Fibroblast of lung (primary cell): ENCODE measurements at regions not wholly inside any gene's neighbourhood (a gene's known extent, or its start where the extent isn't known, plus 50 kb on each side); places are given as distances from the start of the nearest gene placed in this dataset.

ENCODE experiments used
- DNase-seq, 2 donors: peaks; one replicate each; pipeline versions ENCODE4 v3.0.0 to v3.0.0-alpha.2; 2010; ENCODE audit warnings: low read depth in 2 of 2
- H2AFZ ChIP-seq: 2 replicates; pipeline ENCODE4 v1.5.1; 2012; ENCODE audit warnings: low read length, control low read depth, inconsistent platforms
- H3K27ac ChIP-seq: 2 replicates; pipeline ENCODE4 v1.5.1; 2011; ENCODE audit warnings: low read length, control low read depth; ENCODE audit not compliant: insufficient read depth
- H3K27me3 ChIP-seq: 2 replicates; pipeline ENCODE4 v1.5.1; 2011; ENCODE audit warnings: mild to moderate bottlenecking, low read length; ENCODE audit not compliant: control insufficient read depth, insufficient read depth
- H3K36me3 ChIP-seq: 2 replicates; pipeline ENCODE4 v1.5.1; 2011; ENCODE audit warnings: low read length; ENCODE audit not compliant: control insufficient read depth, insufficient read depth
- H3K4me1 ChIP-seq: 2 replicates; pipeline ENCODE4 v1.5.1; 2011; ENCODE audit warnings: low read length; ENCODE audit not compliant: control insufficient read depth, insufficient read depth; ENCODE audit errors: extremely low read depth
- H3K4me2 ChIP-seq: 2 replicates; pipeline ENCODE4 v1.5.1; 2011; ENCODE audit warnings: low read length, control low read depth; ENCODE audit not compliant: insufficient read depth; ENCODE audit errors: extremely low read depth
- H3K4me3 ChIP-seq, 4 experiments: fragments of 200-600 bp in 1 of 4; sonication (generic) in 1 of 4; replicated peaks in 1 of 4; 2 replicates each; pipeline ENCODE4 v1.5.1; 2011 to 2016; ENCODE audit warnings: low read length in 4 of 4, low read depth in 3 of 4, mild to moderate bottlenecking in 3 of 4, control low read depth in 2 of 4, inconsistent platforms in 1 of 4, mixed read lengths in 1 of 4; ENCODE audit not compliant: insufficient read depth in 1 of 4; ENCODE audit errors: control extremely low read depth in 1 of 4
- H3K79me2 ChIP-seq: 2 replicates; pipeline ENCODE4 v1.5.1; 2012; ENCODE audit warnings: mild to moderate bottlenecking, low read length, inconsistent platforms; ENCODE audit not compliant: control insufficient read depth, insufficient read depth
- H3K9ac ChIP-seq: 2 replicates; pipeline ENCODE4 v1.5.1; 2011; ENCODE audit warnings: mild to moderate bottlenecking, low read length, control low read depth; ENCODE audit not compliant: insufficient read depth
- H3K9me3 ChIP-seq: 2 replicates; pipeline ENCODE4 v1.5.1; 2012; ENCODE audit warnings: low read depth, low read length; ENCODE audit not compliant: control insufficient read depth, insufficient read depth
- H4K20me1 ChIP-seq: 2 replicates; pipeline ENCODE4 v1.5.1; 2011; ENCODE audit warnings: low read length; ENCODE audit not compliant: control insufficient read depth, insufficient read depth; ENCODE audit errors: extremely low read depth
- EZH2 ChIP-seq: IDR thresholded peaks from 2 replicates; pipeline ENCODE4 v1.5.1; 2012; ENCODE audit warnings: low read length, control low read depth, mild to moderate bottlenecking; ENCODE audit errors: missing control alignments
- TF ChIP-seq, protein P1 (sequence below), 2 donors: IDR thresholded peaks in 1 of 2; conservative IDR thresholded peaks in 1 of 2; 1 replicate in 1 of 2; 2 replicates in 1 of 2; pipeline ENCODE4 v1.5.1; 2011 to 2012; ENCODE audit warnings: low read length in 2 of 2, control low read depth in 1 of 2, inconsistent platforms in 1 of 2, low read depth in 1 of 2, mild to moderate bottlenecking in 1 of 2

GRCh38 chr7:70870349-70870748 is 261.6 kb upstream of the GALNT17 start:
- no peak for TF ChIP-seq EZH2
- TF ChIP-seq, protein P1, sequence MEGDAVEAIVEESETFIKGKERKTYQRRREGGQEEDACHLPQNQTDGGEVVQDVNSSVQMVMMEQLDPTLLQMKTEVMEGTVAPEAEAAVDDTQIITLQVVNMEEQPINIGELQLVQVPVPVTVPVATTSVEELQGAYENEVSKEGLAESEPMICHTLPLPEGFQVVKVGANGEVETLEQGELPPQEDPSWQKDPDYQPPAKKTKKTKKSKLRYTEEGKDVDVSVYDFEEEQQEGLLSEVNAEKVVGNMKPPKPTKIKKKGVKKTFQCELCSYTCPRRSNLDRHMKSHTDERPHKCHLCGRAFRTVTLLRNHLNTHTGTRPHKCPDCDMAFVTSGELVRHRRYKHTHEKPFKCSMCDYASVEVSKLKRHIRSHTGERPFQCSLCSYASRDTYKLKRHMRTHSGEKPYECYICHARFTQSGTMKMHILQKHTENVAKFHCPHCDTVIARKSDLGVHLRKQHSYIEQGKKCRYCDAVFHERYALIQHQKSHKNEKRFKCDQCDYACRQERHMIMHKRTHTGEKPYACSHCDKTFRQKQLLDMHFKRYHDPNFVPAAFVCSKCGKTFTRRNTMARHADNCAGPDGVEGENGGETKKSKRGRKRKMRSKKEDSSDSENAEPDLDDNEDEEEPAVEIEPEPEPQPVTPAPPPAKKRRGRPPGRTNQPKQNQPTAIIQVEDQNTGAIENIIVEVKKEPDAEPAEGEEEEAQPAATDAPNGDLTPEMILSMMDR (conservative IDR thresholded peaks at IDR 0.05 in 1 of 2, IDR thresholded peaks at IDR 0.05 in 1 of 2; ENCODE audit: low read depth in 1 of 2, low read length in 2 of 2) = no peak

GRCh38 chr7:70872188-70872587 is 259.8 kb upstream of the GALNT17 start:
- no peak overlapping the region for H2AFZ ChIP-seq
- no peaks in the 10 kb centered on the region for H3K27me3 ChIP-seq
- H3K36me3 ChIP-seq = no peaks in the 10 kb centered on the region
- H3K79me2 ChIP-seq = no peaks in the 10 kb centered on the region
- H4K20me1 ChIP-seq = no peaks in the 10 kb centered on the region
- TF ChIP-seq, protein P1 (conservative IDR thresholded peaks at IDR 0.05 in 1 of 2, IDR thresholded peaks at IDR 0.05 in 1 of 2; ENCODE audit: low read depth in 1 of 2, low read length in 2 of 2) = no peak
- TF ChIP-seq EZH2 = no peak
- no peak overlapping the region for H3K4me2 ChIP-seq
- no peak overlapping the region for H3K4me3 ChIP-seq
- H3K9ac ChIP-seq = no peak overlapping the region
- no peak overlapping the region for H3K27ac ChIP-seq
- H3K4me1 ChIP-seq = no peaks in the 10 kb centered on the region
- no peaks in the 10 kb centered on the region for H3K9me3 ChIP-seq
- no peak for DNase-seq

More at GRCh38 chr7:70870349-70870748, 261.6 kb upstream of the GALNT17 start:
- DNase-seq = no peak
- no peak overlapping the region for H3K9ac ChIP-seq
- H3K36me3 ChIP-seq = no peaks in the 10 kb centered on the region
- no peaks in the 10 kb centered on the region for H3K4me1 ChIP-seq
- no peak overlapping the region for H3K27ac ChIP-seq
- H3K4me3 ChIP-seq = no peak overlapping the region
- no peaks in the 10 kb centered on the region for H3K27me3 ChIP-seq
- no peak overlapping the region for H3K4me2 ChIP-seq
- no peaks in the 10 kb centered on the region for H3K79me2 ChIP-seq
- no peak overlapping the region for H2AFZ ChIP-seq
- no peaks in the 10 kb centered on the region for H4K20me1 ChIP-seq
- H3K9me3 ChIP-seq = no peaks in the 10 kb centered on the region

DNA sequence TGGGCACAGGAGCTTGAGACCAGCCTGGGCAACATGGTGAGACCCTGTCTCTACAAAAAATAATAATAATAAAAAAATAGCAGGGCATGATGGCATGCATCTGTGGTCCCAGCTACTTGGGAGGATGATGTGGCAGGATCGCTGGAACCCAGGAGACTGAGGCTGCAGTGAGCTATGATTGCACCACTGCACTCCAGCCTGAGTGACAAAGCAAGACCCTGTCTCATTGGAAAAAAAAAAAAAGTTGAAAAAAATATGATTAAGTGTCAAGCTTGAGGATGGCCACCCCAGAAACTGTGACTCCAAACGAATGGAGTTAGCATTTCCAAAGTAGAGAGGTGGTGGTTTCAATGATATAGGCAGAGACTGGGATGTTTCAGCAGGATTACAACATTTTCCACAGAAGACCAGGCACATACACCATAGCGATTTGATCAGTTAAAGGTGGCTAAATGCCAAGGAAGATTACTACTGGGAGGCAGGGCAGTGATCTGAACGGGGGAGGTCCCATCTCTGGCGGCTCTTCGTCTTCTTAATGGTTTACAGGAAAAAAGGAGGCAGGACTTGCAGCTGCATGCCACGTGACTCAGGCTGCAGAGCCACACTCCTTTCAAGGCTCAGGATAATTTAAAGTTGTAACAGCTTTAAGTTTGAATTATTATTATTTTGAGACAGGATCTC is 250.6 kb upstream of the GALNT17 start:
- Histone ChIP-seq H3K4me2 (no peak overlapping the region), H3K27me3 (no peaks in the 10 kb centered on the region), H3K36me3 (no peaks in the 10 kb centered on the region), H3K4me3 (no peak overlapping the region), H3K9ac (no peak overlapping the region), H3K4me1 (no peaks in the 10 kb centered on the region), H3K9me3 (no peaks in the 10 kb centered on the region), H3K27ac (no peak overlapping the region), H3K79me2 (no peaks in the 10 kb centered on the region), H2AFZ (no peak overlapping the region), H4K20me1 (no peaks in the 10 kb centered on the region)
- no peak for DNase-seq
- TF ChIP-seq, protein P1 (conservative IDR thresholded peaks at IDR 0.05 in 1 of 2, IDR thresholded peaks at IDR 0.05 in 1 of 2; ENCODE audit: low read depth in 1 of 2, low read length in 2 of 2) = no peak
- TF ChIP-seq EZH2 = no peak
